GM23338 (cell line): ENCODE measurements at regions not wholly inside any gene's neighbourhood (a gene's known extent, or its start where the extent isn't known, plus 50 kb on each side); places are given as distances from the start of the nearest gene placed in this dataset.

Experiments
- ATAC-seq: fragments of 200-7000 bp; cut with Tn5 transposase; 3 replicates; pipeline ENCODE4 v1.9.1; 2020
- DNase-seq: peaks from one replicate; pipeline ENCODE4 v3.0.0-alpha.2; 2015; ENCODE audit warnings: low spot score
- H2AFZ ChIP-seq: fragments of 200-600 bp; sonication (generic); 2 replicates; pipeline ENCODE4 v1.8.0; 2016; ENCODE audit warnings: antibody characterized with exemption, mild to moderate bottlenecking, moderate library complexity
- H3F3A ChIP-seq: fragments of 200-600 bp; sonication (generic); replicated peaks from 2 replicates; pipeline ENCODE4 v1.8.0; 2017; ENCODE audit warnings: antibody characterized with exemption, mixed run types, low read depth
- H3K27ac ChIP-seq: fragments of 200-600 bp; sonication (generic); 2 replicates; pipeline ENCODE4 v1.6.1; 2016; ENCODE audit warnings: low read depth
- H3K27me3 ChIP-seq: fragments of 200-600 bp; sonication (generic); 2 replicates; pipeline ENCODE4 v1.8.0; 2016; ENCODE audit warnings: mild to moderate bottlenecking, mixed run types, moderate library complexity; ENCODE audit not compliant: insufficient read depth
- H3K36me3 ChIP-seq: fragments of 200-600 bp; sonication (generic); 2 replicates; pipeline ENCODE4 v1.8.0; 2016; ENCODE audit warnings: mild to moderate bottlenecking; ENCODE audit not compliant: insufficient read depth
- H3K4me1 ChIP-seq: fragments of 200-600 bp; sonication (generic); 2 replicates; pipeline ENCODE4 v1.8.0; 2016; ENCODE audit warnings: mild to moderate bottlenecking, moderate library complexity; ENCODE audit not compliant: insufficient read depth
- H3K4me2 ChIP-seq: fragments of 200-600 bp; sonication (generic); 2 replicates; pipeline ENCODE4 v1.7.1; 2017; ENCODE audit warnings: mixed run types
- H3K4me3 ChIP-seq: fragments of 200-600 bp; sonication (generic); 2 replicates; pipeline ENCODE4 v1.6.1; 2016; ENCODE audit warnings: mixed run types
- H3K79me2 ChIP-seq: fragments of 200-600 bp; sonication (generic); replicated peaks from 2 replicates; pipeline ENCODE4 v1.8.0; 2017; ENCODE audit warnings: mild to moderate bottlenecking; ENCODE audit not compliant: insufficient read depth
- H3K9me2 ChIP-seq: fragments of 200-600 bp; sonication (generic); 2 replicates; pipeline ENCODE4 v1.8.0; 2017; ENCODE audit not compliant: insufficient read depth
- H4K20me1 ChIP-seq: fragments of 200-600 bp; sonication (generic); replicated peaks from 2 replicates; pipeline ENCODE4 v1.8.0; 2017; ENCODE audit warnings: mild to moderate bottlenecking; ENCODE audit not compliant: insufficient read depth
- H3K27ac Mint-ChIP-seq: 2 replicates; pipeline ENCODE4 v1.8.0; 2020; ENCODE audit warnings: inconsistent platforms, mild to moderate bottlenecking, moderate library complexity, mixed read lengths
- H3K27me3 Mint-ChIP-seq: 3 replicates; pipeline ENCODE4 v1.8.0; 2022; ENCODE audit warnings: low read depth, mild to moderate bottlenecking, moderate library complexity, mixed read lengths, inconsistent platforms; ENCODE audit not compliant: insufficient read depth, poor library complexity
- H3K36me3 Mint-ChIP-seq: 3 replicates; pipeline ENCODE4 v1.8.0; 2021; ENCODE audit warnings: low read depth, mild to moderate bottlenecking, inconsistent platforms, moderate library complexity, mixed read lengths
- H3K4me1 Mint-ChIP-seq: 3 replicates; pipeline ENCODE4 v1.8.0; 2020; ENCODE audit warnings: mild to moderate bottlenecking, inconsistent platforms, mixed read lengths
- H3K4me3 Mint-ChIP-seq: 3 replicates; pipeline ENCODE4 v1.8.0; 2021; ENCODE audit warnings: moderate library complexity, mild to moderate bottlenecking, inconsistent platforms, mixed read lengths
- H3K9me3 Mint-ChIP-seq: 3 replicates; pipeline ENCODE4 v1.8.0; 2020; ENCODE audit warnings: moderate library complexity, mild to moderate bottlenecking, inconsistent platforms, mixed read lengths
- CREB1 ChIP-seq: fragments of 250-450 bp; sonication (Bioruptor Pico); IDR thresholded peaks from 2 replicates; pipeline ENCODE4 v1.5.0; 2020; ENCODE audit warnings: low read depth, mild to moderate bottlenecking, moderate library complexity
- CTCF ChIP-seq, 2 experiments: fragments of 200-600 bp in 1 of 2; sonication (generic) in 1 of 2; conservative IDR thresholded peaks; 2 replicates each; pipeline versions ENCODE4 v1.5.1 to v1.6.1; 2016 to 2017; ENCODE audit warnings: antibody characterized with exemption in 2 of 2, low read depth in 2 of 2, mild to moderate bottlenecking in 2 of 2, moderate library complexity in 1 of 2
- ETS1 ChIP-seq: IDR thresholded peaks from 2 replicates; pipeline ENCODE4 v1.6.1; 2016; ENCODE audit warnings: antibody characterized with exemption
- EZH2phosphoT487 ChIP-seq: fragments of 200-600 bp; sonication (generic); IDR thresholded peaks from one replicate; pipeline ENCODE4 v1.8.1; 2018; ENCODE audit warnings: antibody characterized with exemption; ENCODE audit not compliant: unreplicated experiment
- NANOG ChIP-seq: IDR thresholded peaks from 2 replicates; pipeline ENCODE4 v1.6.1; 2016; ENCODE audit warnings: antibody characterized with exemption, borderline replicate concordance
- POLR2AphosphoS5 ChIP-seq: IDR thresholded peaks from 2 replicates; pipeline ENCODE4 v1.6.1; 2016; ENCODE audit warnings: antibody characterized with exemption, low read depth
- STAT1 ChIP-seq: IDR thresholded peaks from one replicate; pipeline ENCODE4 v1.6.1; 2016; ENCODE audit warnings: antibody characterized with exemption; ENCODE audit not compliant: unreplicated experiment
- ZNF114 ChIP-seq: fragments of 250-450 bp; sonication (Bioruptor Pico); IDR thresholded peaks from 2 replicates; pipeline ENCODE4 v1.5.0; 2020; ENCODE audit warnings: mild to moderate bottlenecking, moderate library complexity
- ZNF331 ChIP-seq: fragments of 250-450 bp; sonication (Bioruptor Pico); IDR thresholded peaks from 2 replicates; pipeline ENCODE4 v1.5.0; 2020; ENCODE audit warnings: low read depth, mild to moderate bottlenecking, moderate library complexity
- ZNF462 ChIP-seq: fragments of 250-450 bp; sonication (Bioruptor Pico); IDR thresholded peaks from 2 replicates; pipeline ENCODE4 v1.5.0; 2020; ENCODE audit warnings: mild to moderate bottlenecking, moderate library complexity

- no peak for TF ChIP-seq ETS1
- no peak for TF ChIP-seq STAT1
- no peak for TF ChIP-seq POLR2AphosphoS5
- no peak for TF ChIP-seq NANOG
- TF ChIP-seq CTCF (conservative IDR thresholded peaks at IDR 0.05; ENCODE audit: low read depth in 2 of 2), result no peak
- TF ChIP-seq EZH2phosphoT487, result no peak
- no peak for TF ChIP-seq ZNF114 (CRISPR knock-in tag)
Measured at GRCh38 chr5:129836321-129836720, 67.9 kb upstream of the CHSY3 start (continued).

- H3K27ac Mint-ChIP-seq, result no peak overlapping the region
Measured at GRCh38 chr5:129844764-129845163, 59.5 kb upstream of the CHSY3 start.

More at GRCh38 chr5:129844764-129845163, 59.5 kb upstream of the CHSY3 start:
- TF ChIP-seq STAT1 (no peak), ZNF331 (CRISPR knock-in tag) (no peak), CREB1 (CRISPR knock-in tag) (no peak), ZNF462 (CRISPR knock-in tag) (no peak), NANOG (no peak), EZH2phosphoT487 (no peak), ETS1 (no peak)
- no peaks in the 10 kb centered on the region for H3K36me3 Mint-ChIP-seq
- no peaks in the 10 kb centered on the region for H3K79me2 ChIP-seq
- H2AFZ ChIP-seq, result no peak overlapping the region
- H3K4me3 Mint-ChIP-seq, result no peak overlapping the region
- no peak for ATAC-seq
- no peaks in the 10 kb centered on the region for H3K36me3 ChIP-seq
- H3K4me2 ChIP-seq, result no peak overlapping the region
- H3K4me1 Mint-ChIP-seq, result no peaks in the 10 kb centered on the region
- no peak overlapping the region for H3K4me3 ChIP-seq
- no peak for DNase-seq
- no peaks in the 10 kb centered on the region for H3K4me1 ChIP-seq
- no peaks in the 10 kb centered on the region for H3K9me2 ChIP-seq
- H3K9me3 Mint-ChIP-seq, result no peaks in the 10 kb centered on the region
- H3F3A ChIP-seq, result no peaks in the 10 kb centered on the region
- H3K27me3 Mint-ChIP-seq, result no peaks in the 10 kb centered on the region
- H3K27ac ChIP-seq, result no peak overlapping the region
- H4K20me1 ChIP-seq, result no peaks in the 10 kb centered on the region
- no peaks in the 10 kb centered on the region for H3K27me3 ChIP-seq
